Vagina (tissue), 2 donors: ENCODE measurements at regions not wholly inside any gene's neighbourhood (a gene's known extent, or its start where the extent isn't known, plus 50 kb on each side); places are given as distances from the start of the nearest gene placed in this dataset.

Experiments used
- DNase-seq, 2 donors: peaks; one replicate each; pipeline ENCODE4 v3.0.0-alpha.2; 2017; ENCODE audit errors: extremely low spot score in 2 of 2
- H3K27ac ChIP-seq: fragments of 200-600 bp; sonication (generic); one replicate; pipeline ENCODE4 v1.5.1; 2019
- H3K27me3 ChIP-seq: fragments of 200-600 bp; sonication (generic); one replicate; pipeline ENCODE4 v1.5.1; 2019
- H3K36me3 ChIP-seq, 2 donors: fragments of 200-600 bp; sonication (generic); one replicate each; pipeline ENCODE4 v1.5.1; 2017 to 2019
- H3K4me1 ChIP-seq: fragments of 200-600 bp; sonication (generic); one replicate; pipeline ENCODE4 v1.5.1; 2019
- H3K4me3 ChIP-seq, 2 donors: fragments of 200-600 bp; sonication (generic); 1 replicate in 1 of 2; 2 replicates in 1 of 2; pipeline ENCODE4 v1.5.1; 2016 to 2019
- H3K9me3 ChIP-seq: fragments of 200-600 bp; sonication (generic); one replicate; pipeline ENCODE4 v1.5.1; 2019
- CTCF ChIP-seq, 3 experiments: fragments of 450-650 bp in 2 of 3; fragments of 200-600 bp in 1 of 3; sonication (generic) in 1 of 3; IDR thresholded peaks; one replicate each; pipeline ENCODE4 v1.5.1; 2017 to 2019; ENCODE audit warnings: antibody characterized with exemption in 3 of 3, mild to moderate bottlenecking in 2 of 3, moderate library complexity in 2 of 3
- POLR2A ChIP-seq, 2 donors: fragments of 450-650 bp; IDR thresholded peaks; one replicate each; pipeline ENCODE4 v1.6.1; 2017; ENCODE audit warnings: antibody characterized with exemption in 2 of 2, mild to moderate bottlenecking in 2 of 2, moderate library complexity in 2 of 2
- POLR2AphosphoS5 ChIP-seq, 2 donors: sonication (generic); formaldehyde crosslinking; IDR thresholded peaks; one replicate each; pipeline ENCODE4 v1.9.0; 2017; ENCODE audit warnings: antibody characterized with exemption in 2 of 2, mild to moderate bottlenecking in 2 of 2, low read depth in 1 of 2; ENCODE audit not compliant: insufficient read depth in 1 of 2
- intact Hi-C: fragments of 100-400 bp; cut with DNase I; formaldehyde crosslinking; loops from one replicate; pipeline ENCODE4 v1.15.1; 2023

GRCh38 chr1:219676012-219676765 is 63.3 kb upstream of the ZC3H11B start:
- Histone ChIP-seq H3K4me3 (no peak overlapping the region), H3K27me3 (no peaks in the 10 kb centered on the region), H3K27ac (no peak overlapping the region), H3K36me3 (no peaks in the 10 kb centered on the region), H3K9me3 (no peaks in the 10 kb centered on the region), H3K4me1 (no peaks in the 10 kb centered on the region)
- DNase-seq, result no peak
- TF ChIP-seq POLR2A (IDR thresholded peaks at IDR 0.05) (no peak), CTCF (IDR thresholded peaks at IDR 0.05) (no peak), POLR2AphosphoS5 (IDR thresholded peaks at IDR 0.05; ENCODE audit: insufficient read depth in 1 of 2, low read depth in 1 of 2) (no peak)
- intact Hi-C loops, result no loop called here

GRCh38 chr1:219670426-219671149 is 57.7 kb upstream of the ZC3H11B start:
- H3K36me3 ChIP-seq, result no peaks in the 10 kb centered on the region
- H3K9me3 ChIP-seq, result no peaks in the 10 kb centered on the region
- DNase-seq, result no peak
- intact Hi-C loops, result no loop called here
- H3K27ac ChIP-seq, result no peak overlapping the region
- no peaks in the 10 kb centered on the region for H3K4me1 ChIP-seq
- H3K4me3 ChIP-seq, result no peak overlapping the region
- TF ChIP-seq CTCF (IDR thresholded peaks at IDR 0.05) (no peak), POLR2AphosphoS5 (IDR thresholded peaks at IDR 0.05; ENCODE audit: insufficient read depth in 1 of 2, low read depth in 1 of 2) (no peak), POLR2A (IDR thresholded peaks at IDR 0.05) (no peak)
- H3K27me3 ChIP-seq, result no peaks in the 10 kb centered on the region

- Histone ChIP-seq H3K27ac (no peak overlapping the region), H3K4me1 (no peaks in the 10 kb centered on the region), H3K27me3 (no peaks in the 10 kb centered on the region), H3K9me3 (no peaks in the 10 kb centered on the region), H3K36me3 (no peaks in the 10 kb centered on the region), H3K4me3 (no peak overlapping the region)
- intact Hi-C loops, result no loop called here
- no peak for DNase-seq
- TF ChIP-seq POLR2A (IDR thresholded peaks at IDR 0.05), result no peak
These were observed 56.7 kb upstream of the ZC3H11B start for GRCh38 chr1:219669556-219669955.

GRCh38 chr1:219669042-219669441 is 56.1 kb upstream of the ZC3H11B start:
- H3K36me3 ChIP-seq, result no peaks in the 10 kb centered on the region
- intact Hi-C loops, result no loop called here
- H3K9me3 ChIP-seq, result no peaks in the 10 kb centered on the region
- DNase-seq, result no peak
- H3K4me1 ChIP-seq, result no peaks in the 10 kb centered on the region
- H3K4me3 ChIP-seq, result no peak overlapping the region
- no peak overlapping the region for H3K27ac ChIP-seq
- no peak for TF ChIP-seq POLR2A (IDR thresholded peaks at IDR 0.05)
- TF ChIP-seq CTCF (IDR thresholded peaks at IDR 0.05), result no peak
- no peak for TF ChIP-seq POLR2AphosphoS5 (IDR thresholded peaks at IDR 0.05; ENCODE audit: insufficient read depth in 1 of 2, low read depth in 1 of 2)
- no peaks in the 10 kb centered on the region for H3K27me3 ChIP-seq

- DNase-seq, result no peak
- Histone ChIP-seq H3K4me3 (no peak overlapping the region), H3K4me1 (no peaks in the 10 kb centered on the region), H3K27ac (no peak overlapping the region), H3K9me3 (no peaks in the 10 kb centered on the region), H3K36me3 (no peaks in the 10 kb centered on the region), H3K27me3 (no peaks in the 10 kb centered on the region)
- intact Hi-C loops, result no loop called here
- TF ChIP-seq POLR2AphosphoS5 (IDR thresholded peaks at IDR 0.05; ENCODE audit: insufficient read depth in 1 of 2, low read depth in 1 of 2) (no peak), POLR2A (IDR thresholded peaks at IDR 0.05) (no peak), CTCF (IDR thresholded peaks at IDR 0.05) (no peak)
These were observed 55.5 kb upstream of the ZC3H11B start for GRCh38 chr1:219668446-219668845.
